Transverse colon (tissue), 4 donors: ENCODE measurements at regions not wholly inside any gene's neighbourhood (a gene's known extent, or its start where the extent isn't known, plus 50 kb on each side); places are given as distances from the start of the nearest gene placed in this dataset.

Experiments
- CTCF ChIP-seq, 5 experiments: fragments of 200-600 bp in 3 of 5; fragments of 450-650 bp in 2 of 5; sonication (generic) in 3 of 5; IDR thresholded peaks; 1 replicate in 2 of 5; 2 replicates in 3 of 5; pipeline ENCODE4 v1.5.1; 2016 to 2017; ENCODE audit warnings: antibody characterized with exemption in 5 of 5, inconsistent platforms in 3 of 5, mild to moderate bottlenecking in 2 of 5, moderate library complexity in 1 of 5
- POLR2A ChIP-seq: fragments of 450-650 bp; IDR thresholded peaks from one replicate; pipeline ENCODE4 v1.6.1; 2016; ENCODE audit warnings: antibody characterized with exemption, mild to moderate bottlenecking, moderate library complexity
- POLR2AphosphoS5 ChIP-seq, 3 donors: sonication (generic); formaldehyde crosslinking; IDR thresholded peaks; one replicate each; pipeline ENCODE4 v1.6.1; 2016; ENCODE audit warnings: antibody characterized with exemption in 3 of 3

- no peak for TF ChIP-seq CTCF (IDR thresholded peaks at IDR 0.05)
- TF ChIP-seq POLR2AphosphoS5 (IDR thresholded peaks at IDR 0.05) = no peak
- TF ChIP-seq POLR2A = no peak
These were observed 198.8 kb downstream of the CTTN start for GRCh38 chr11:70597006-70597555.
